Activated CD4-positive, alpha-beta T cell treated with anti-CD3 and anti-CD28 coated beads, Interleukin-2, amount 10 ng/mL, durations not matched to agents 7 days and 5 days (primary cell): ENCODE measurements at regions not wholly inside any gene's neighbourhood (a gene's known extent, or its start where the extent isn't known, plus 50 kb on each side); places are given as distances from the start of the nearest gene placed in this dataset.
"Not testable (repeated sequence)": the region's sequence is repeated elsewhere in the genome, so short reads cannot be mapped to it uniquely, and the experiment has no call there.

Source experiments
- CTCF ChIA-PET: fragments of 350-600 bp; sonication (Branson Sonifier 250); formaldehyde crosslinking; loops from one replicate; lab custom pipeline; 2021; ENCODE audit warnings: antibody characterized with exemption; lab: Charles Lee
- POLR2A ChIA-PET: fragments of 350-600 bp; sonication (Branson Sonifier 250); formaldehyde crosslinking; loops from one replicate; lab custom pipeline; 2021; ENCODE audit warnings: antibody characterized with exemption; lab: Charles Lee
- DNase-seq: peaks from one replicate; pipeline ENCODE4 v3.0.0-alpha.2; 2020
- H3K27ac Mint-ChIP-seq: one replicate; pipeline ENCODE4 v1.8.0; 2021; ENCODE audit warnings: mild to moderate bottlenecking, moderate library complexity, mixed read lengths
- H3K27me3 Mint-ChIP-seq: one replicate; pipeline ENCODE4 v1.8.0; 2021; ENCODE audit warnings: mixed read lengths
- H3K36me3 Mint-ChIP-seq: one replicate; pipeline ENCODE4 v1.8.0; 2021; ENCODE audit warnings: low read depth, mixed read lengths
- H3K4me1 Mint-ChIP-seq: one replicate; pipeline ENCODE4 v1.8.0; 2021; ENCODE audit warnings: mixed read lengths
- H3K4me3 Mint-ChIP-seq: one replicate; pipeline ENCODE4 v1.8.0; 2021; ENCODE audit warnings: mild to moderate bottlenecking, moderate library complexity, mixed read lengths
- H3K9me3 Mint-ChIP-seq: one replicate; pipeline ENCODE4 v1.8.0; 2021; ENCODE audit warnings: mixed read lengths

- H3K27ac Mint-ChIP-seq = no peak overlapping the region
- ChIA-PET POLR2A (no interaction called here), CTCF (no interaction called here)
- H3K9me3 Mint-ChIP-seq = no peaks in the 10 kb centered on the region
- H3K27me3 Mint-ChIP-seq = no peaks in the 10 kb centered on the region
- no peaks in the 10 kb centered on the region for H3K36me3 Mint-ChIP-seq
- no peak overlapping the region for H3K4me3 Mint-ChIP-seq
- no peaks in the 10 kb centered on the region for H3K4me1 Mint-ChIP-seq
- peak; percentile 17 for DNase-seq
These were observed 468.3 kb downstream of the AACS start for GRCh38 chr12:125533434-125534029.

GRCh38 chr12:125538401-125539199 is 473.4 kb downstream of the AACS start:
- no peak overlapping the region for H3K4me3 Mint-ChIP-seq
- DNase-seq = no peak
- ChIA-PET POLR2A (no interaction called here), CTCF (no interaction called here)
- H3K36me3 Mint-ChIP-seq = no peaks in the 10 kb centered on the region
- H3K27ac Mint-ChIP-seq = no peak overlapping the region
- H3K4me1 Mint-ChIP-seq = no peaks in the 10 kb centered on the region
- no peaks in the 10 kb centered on the region for H3K27me3 Mint-ChIP-seq
- peaks cover 4% of the 10 kb centered on the region for H3K9me3 Mint-ChIP-seq

GRCh38 chr12:125540580-125541204 is 475.5 kb downstream of the AACS start:
- H3K4me3 Mint-ChIP-seq = no peak overlapping the region
- no peaks in the 10 kb centered on the region for H3K4me1 Mint-ChIP-seq
- H3K27me3 Mint-ChIP-seq = no peaks in the 10 kb centered on the region
- ChIA-PET POLR2A (no interaction called here), CTCF (no interaction called here)
- H3K36me3 Mint-ChIP-seq = no peaks in the 10 kb centered on the region
- peaks cover 4% of the 10 kb centered on the region for H3K9me3 Mint-ChIP-seq
- DNase-seq = no peak
- H3K27ac Mint-ChIP-seq = no peak overlapping the region

GRCh38 chr12:125544960-125545359 is 479.7 kb downstream of the AACS start:
- H3K27me3 Mint-ChIP-seq = no peaks in the 10 kb centered on the region

GRCh38 chr12:125549171-125549570 is 483.9 kb downstream of the AACS start:
- Mint-ChIP-seq H3K27me3 (no peaks in the 10 kb centered on the region), H3K27ac (no peak overlapping the region), H3K4me3 (no peak overlapping the region), H3K4me1 (no peaks in the 10 kb centered on the region), H3K36me3 (no peaks in the 10 kb centered on the region), H3K9me3 (no peaks in the 10 kb centered on the region)
- ChIA-PET CTCF (no interaction called here), POLR2A (no interaction called here)
- no peak for DNase-seq

More at GRCh38 chr12:125544960-125545359, 479.7 kb downstream of the AACS start:
- Mint-ChIP-seq H3K27ac (no peak overlapping the region), H3K36me3 (no peaks in the 10 kb centered on the region), H3K4me1 (no peaks in the 10 kb centered on the region), H3K9me3 (no peaks in the 10 kb centered on the region), H3K4me3 (no peak overlapping the region)
- ChIA-PET POLR2A (no interaction called here), CTCF (no interaction called here)
- DNase-seq = no peak

- DNase-seq = no peak
These were observed 484.6 kb downstream of the AACS start for GRCh38 chr12:125549836-125550235.

GRCh38 chr12:125552295-125552694 is 487.1 kb downstream of the AACS start:
- no peak for DNase-seq
- H3K27ac Mint-ChIP-seq = no peak overlapping the region
- no peaks in the 10 kb centered on the region for H3K4me1 Mint-ChIP-seq
- no peaks in the 10 kb centered on the region for H3K36me3 Mint-ChIP-seq
- POLR2A ChIA-PET = no interaction called here
- H3K9me3 Mint-ChIP-seq = no peaks in the 10 kb centered on the region
- CTCF ChIA-PET = no interaction called here
- no peak overlapping the region for H3K4me3 Mint-ChIP-seq
- H3K27me3 Mint-ChIP-seq = no peaks in the 10 kb centered on the region

More at GRCh38 chr12:125549836-125550235, 484.6 kb downstream of the AACS start:
- CTCF ChIA-PET = no interaction called here
- no peaks in the 10 kb centered on the region for H3K4me1 Mint-ChIP-seq
- no peaks in the 10 kb centered on the region for H3K9me3 Mint-ChIP-seq
- H3K27me3 Mint-ChIP-seq = no peaks in the 10 kb centered on the region
- POLR2A ChIA-PET = no interaction called here
- H3K4me3 Mint-ChIP-seq = no peak overlapping the region
- no peaks in the 10 kb centered on the region for H3K36me3 Mint-ChIP-seq
- no peak overlapping the region for H3K27ac Mint-ChIP-seq

GRCh38 chr12:125561008-125561407 is 495.8 kb downstream of the AACS start:
- H3K9me3 Mint-ChIP-seq, H3K4me3 Mint-ChIP-seq, POLR2A ChIA-PET, H3K36me3 Mint-ChIP-seq, H3K27me3 Mint-ChIP-seq, H3K4me1 Mint-ChIP-seq, DNase-seq, H3K27ac Mint-ChIP-seq: not testable (repeated sequence)
- CTCF ChIA-PET = interaction anchor here (0.6 kb wide), 1 partner anchor 1612 kb away, joined by 3 read pairs; no protein-coding TSS in a partner anchor

GRCh38 chr12:125564753-125565152 is 499.5 kb downstream of the AACS start:
- ChIA-PET CTCF (no interaction called here), POLR2A (no interaction called here)
- Mint-ChIP-seq H3K9me3 (peaks cover 5% of the 10 kb centered on the region), H3K4me1 (no peaks in the 10 kb centered on the region), H3K27ac (no peak overlapping the region), H3K27me3 (no peaks in the 10 kb centered on the region), H3K36me3 (no peaks in the 10 kb centered on the region), H3K4me3 (no peak overlapping the region)
- DNase-seq = no peak

GRCh38 chr12:125567581-125567980 is 502.3 kb downstream of the AACS start:
- Mint-ChIP-seq H3K36me3 (no peaks in the 10 kb centered on the region), H3K9me3 (no peaks in the 10 kb centered on the region), H3K4me1 (no peaks in the 10 kb centered on the region), H3K4me3 (no peak overlapping the region), H3K27me3 (no peaks in the 10 kb centered on the region), H3K27ac (no peak overlapping the region)
- DNase-seq = no peak
- ChIA-PET CTCF (no interaction called here), POLR2A (no interaction called here)

GRCh38 chr12:125568306-125568705 is 503.1 kb downstream of the AACS start:
- H3K9me3 Mint-ChIP-seq = no peaks in the 10 kb centered on the region
- no peaks in the 10 kb centered on the region for H3K27me3 Mint-ChIP-seq
- H3K4me3 Mint-ChIP-seq = no peak overlapping the region
- ChIA-PET CTCF (no interaction called here), POLR2A (no interaction called here)
- no peak for DNase-seq
- H3K36me3 Mint-ChIP-seq = no peaks in the 10 kb centered on the region
- H3K27ac Mint-ChIP-seq = no peak overlapping the region
- H3K4me1 Mint-ChIP-seq = no peaks in the 10 kb centered on the region

GRCh38 chr12:125573271-125573670 is 508.0 kb downstream of the AACS start:
- no peaks in the 10 kb centered on the region for H3K27me3 Mint-ChIP-seq
- no peaks in the 10 kb centered on the region for H3K36me3 Mint-ChIP-seq
- no peak overlapping the region for H3K27ac Mint-ChIP-seq
- no peaks in the 10 kb centered on the region for H3K4me1 Mint-ChIP-seq
- ChIA-PET POLR2A (no interaction called here), CTCF (no interaction called here)
- no peak for DNase-seq
- peaks cover 6% of the 10 kb centered on the region for H3K9me3 Mint-ChIP-seq
- H3K4me3 Mint-ChIP-seq = no peak overlapping the region

- POLR2A ChIA-PET = no interaction called here
- H3K4me1 Mint-ChIP-seq = no peaks in the 10 kb centered on the region
- CTCF ChIA-PET = no interaction called here
- peaks cover 19% of the 10 kb centered on the region for H3K9me3 Mint-ChIP-seq
- H3K27ac Mint-ChIP-seq = no peak overlapping the region
- no peaks in the 10 kb centered on the region for H3K36me3 Mint-ChIP-seq
- H3K4me3 Mint-ChIP-seq = no peak overlapping the region
- DNase-seq = no peak
- no peaks in the 10 kb centered on the region for H3K27me3 Mint-ChIP-seq
These were observed 512.1 kb downstream of the AACS start for GRCh38 chr12:125577334-125577733.
